RWPE1 (cell line): ENCODE measurements at regions not wholly inside any gene's neighbourhood (a gene's known extent, or its start where the extent isn't known, plus 50 kb on each side); places are given as distances from the start of the nearest gene placed in this dataset.
"Not testable (repeated sequence)": the region's sequence is repeated elsewhere in the genome, so short reads cannot be mapped to it uniquely, and the experiment has no call there.

Source experiments
- CTCF ChIA-PET: fragments of 350-600 bp; sonication (Branson Sonifier 250); formaldehyde crosslinking; extraction: SDS; loops from one replicate; lab custom pipeline; 2021; lab: Yijun Ruan, JAX
- POLR2A ChIA-PET: fragments of 400-600 bp; formaldehyde crosslinking; extraction: SDS; loops from one replicate; lab custom pipeline; 2020; ENCODE audit warnings: antibody characterized with exemption; ENCODE audit not compliant: low non-redundant PET; lab: Yijun Ruan, JAX
- DNase-seq: peaks from one replicate; pipeline ENCODE4 v3.0.0; 2012; ENCODE audit warnings: low spot score
- H3K27ac ChIP-seq: fragments of 450-650 bp; 2 replicates; pipeline ENCODE4 v1.5.1; 2017
- CTCF ChIP-seq: fragments of 450-650 bp; conservative IDR thresholded peaks from 2 replicates; pipeline ENCODE4 v1.5.1; 2017; ENCODE audit warnings: low read depth, mild to moderate bottlenecking

- no peak for TF ChIP-seq CTCF
- no peak overlapping the region for H3K27ac ChIP-seq
- POLR2A ChIA-PET = no interaction called here
- peak; percentile 28 for DNase-seq
- CTCF ChIA-PET = interaction anchor here (0.7 kb wide), 1 partner anchor 83 kb away, joined by 3 read pairs; no protein-coding TSS in a partner anchor
Observed at GRCh38 chr11:22456993-22457762, 119.0 kb downstream of the SLC17A6 start.

- DNase-seq = no peak
- no peak overlapping the region for H3K27ac ChIP-seq
- POLR2A ChIA-PET = no interaction called here
- CTCF ChIA-PET = no interaction called here
- no peak for TF ChIP-seq CTCF
Observed at GRCh38 chr11:22454461-22455090, 116.4 kb downstream of the SLC17A6 start.

GRCh38 chr11:22449441-22449840 is 111.3 kb downstream of the SLC17A6 start:
- ChIA-PET CTCF (no interaction called here), POLR2A (no interaction called here)
- DNase-seq = no peak
- TF ChIP-seq CTCF = no peak
- no peak overlapping the region for H3K27ac ChIP-seq

GRCh38 chr11:22444076-22444475 is 105.9 kb downstream of the SLC17A6 start:
- DNase-seq = no peak
- ChIA-PET CTCF (no interaction called here), POLR2A (no interaction called here)
- H3K27ac ChIP-seq = no peak overlapping the region
- no peak for TF ChIP-seq CTCF

GRCh38 chr11:22441831-22442230 is 103.7 kb downstream of the SLC17A6 start:
- CTCF ChIA-PET = interaction anchor here (1.7 kb wide), 1 partner anchor 11 kb away, joined by 8 read pairs; no protein-coding TSS in a partner anchor
- TF ChIP-seq CTCF = no peak
- DNase-seq = no peak
- POLR2A ChIA-PET = no interaction called here
- no peak overlapping the region for H3K27ac ChIP-seq

- POLR2A ChIA-PET, DNase-seq: not testable (repeated sequence)
- CTCF ChIA-PET = interaction anchor here (0.6 kb wide), 1 partner anchor 93 kb away, joined by 3 read pairs; no protein-coding TSS in a partner anchor
Observed at GRCh38 chr11:22435582-22435981, 97.4 kb downstream of the SLC17A6 start.

GRCh38 chr11:22433517-22433916 is 95.3 kb downstream of the SLC17A6 start:
- no peak overlapping the region for H3K27ac ChIP-seq
- ChIA-PET POLR2A (no interaction called here), CTCF (no interaction called here)
- TF ChIP-seq CTCF = no peak
- no peak for DNase-seq

More at GRCh38 chr11:22435582-22435981, 97.4 kb downstream of the SLC17A6 start:
- H3K27ac ChIP-seq = not testable (repeated sequence)
